Inferior parietal cortex (tissue), 1 donor: ENCODE measurements at regions not wholly inside any gene's neighbourhood (a gene's known extent, or its start where the extent isn't known, plus 50 kb on each side); places are given as distances from the start of the nearest gene placed in this dataset.

Source experiments
- DNase-seq: peaks from one replicate; pipeline ENCODE4 v3.0.0-alpha.2; 2016; ENCODE audit errors: extremely low spot score

GRCh38 chr13:70644052-70644451, 535.8 kb upstream of the KLHL1 start:
- no peak for DNase-seq

GRCh38 chr13:70634893-70635292, 526.6 kb upstream of the KLHL1 start:
- DNase-seq, result no peak

- DNase-seq, result no peak
Observed at GRCh38 chr13:70630247-70630646, 522.0 kb upstream of the KLHL1 start.

- peak; percentile 48 for DNase-seq
Observed at GRCh38 chr13:70623239-70623638, 515.0 kb upstream of the KLHL1 start.

- DNase-seq, result no peak
Observed at GRCh38 chr13:70622796-70623195, 514.5 kb upstream of the KLHL1 start.

- DNase-seq, result no peak
Observed at GRCh38 chr13:70619936-70620335, 511.7 kb upstream of the KLHL1 start.

- DNase-seq, result no peak
Observed at GRCh38 chr13:70616847-70617246, 508.6 kb upstream of the KLHL1 start.

GRCh38 chr13:70613295-70613694, 505.0 kb upstream of the KLHL1 start:
- DNase-seq, result no peak

- DNase-seq, result no peak
Observed at GRCh38 chr13:70612881-70613280, 504.6 kb upstream of the KLHL1 start.

- no peak for DNase-seq
Observed at GRCh38 chr13:70604448-70604847, 496.2 kb upstream of the KLHL1 start.

GRCh38 chr13:70593716-70594115, 485.5 kb upstream of the KLHL1 start:
- no peak for DNase-seq

- no peak for DNase-seq
Observed at GRCh38 chr13:70585109-70585508, 476.9 kb upstream of the KLHL1 start.

GRCh38 chr13:70580825-70581224, 472.6 kb upstream of the KLHL1 start:
- no peak for DNase-seq

GRCh38 chr13:70579941-70580340, 471.7 kb upstream of the KLHL1 start:
- DNase-seq, result no peak

GRCh38 chr13:70571221-70571620, 463.0 kb upstream of the KLHL1 start:
- no peak for DNase-seq

GRCh38 chr13:70568571-70568970, 460.3 kb upstream of the KLHL1 start:
- DNase-seq, result peak; percentile 82

- no peak for DNase-seq
Observed at GRCh38 chr13:70544706-70545105, 436.5 kb upstream of the KLHL1 start.

GRCh38 chr13:70541451-70541850, 433.2 kb upstream of the KLHL1 start:
- DNase-seq, result no peak

- no peak for DNase-seq
Observed at GRCh38 chr13:70534466-70534865, 426.2 kb upstream of the KLHL1 start.

- DNase-seq, result no peak
Observed at GRCh38 chr13:70529652-70530051, 421.4 kb upstream of the KLHL1 start.

GRCh38 chr13:70527599-70527998, 419.3 kb upstream of the KLHL1 start:
- DNase-seq, result no peak

GRCh38 chr13:70523622-70524021, 415.4 kb upstream of the KLHL1 start:
- DNase-seq, result no peak

- no peak for DNase-seq
Observed at GRCh38 chr13:70520275-70521036, 412.2 kb upstream of the KLHL1 start.

- no peak for DNase-seq
Observed at GRCh38 chr13:70518081-70518480, 409.8 kb upstream of the KLHL1 start.
